MM.1S (cell line): ENCODE measurements at regions not wholly inside any gene's neighbourhood (a gene's known extent, or its start where the extent isn't known, plus 50 kb on each side); places are given as distances from the start of the nearest gene placed in this dataset.

ENCODE experiments used
- EZH2 ChIP-seq: fragments of 300-600 bp; sonication (generic); optimal IDR thresholded peaks from 2 replicates; pipeline ENCODE3; 2017; ENCODE audit warnings: low read depth, mild to moderate bottlenecking, antibody characterized with exemption, low read length, mixed read lengths
- TF ChIP-seq, protein P1 (sequence below): fragments of 300-600 bp; sonication (generic); IDR thresholded peaks from 2 replicates; pipeline ENCODE4 v1.5.1; 2016; ENCODE audit warnings: antibody characterized with exemption, low read length, mixed read lengths

DNA sequence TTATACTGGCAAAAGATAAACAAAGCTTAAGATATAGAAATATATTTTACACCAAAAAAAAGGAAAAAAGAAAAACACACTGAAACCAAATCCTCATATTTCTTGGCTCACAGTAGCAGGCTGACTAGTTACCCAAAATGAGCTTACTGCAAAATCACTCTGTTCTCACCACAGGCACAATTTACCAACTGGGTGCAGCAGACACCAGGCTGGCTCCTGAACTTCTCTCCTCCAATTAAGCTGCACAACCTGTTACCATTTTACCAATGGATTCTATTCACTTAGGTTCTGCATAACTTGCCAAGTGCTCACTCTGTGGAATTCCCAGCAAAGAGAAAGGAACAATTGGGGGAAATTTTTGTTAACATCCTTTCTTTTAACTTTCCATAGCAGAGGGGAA, 679.3 kb downstream of the ZEB2 start:
- TF ChIP-seq EZH2: no peak
- TF ChIP-seq, protein P1, sequence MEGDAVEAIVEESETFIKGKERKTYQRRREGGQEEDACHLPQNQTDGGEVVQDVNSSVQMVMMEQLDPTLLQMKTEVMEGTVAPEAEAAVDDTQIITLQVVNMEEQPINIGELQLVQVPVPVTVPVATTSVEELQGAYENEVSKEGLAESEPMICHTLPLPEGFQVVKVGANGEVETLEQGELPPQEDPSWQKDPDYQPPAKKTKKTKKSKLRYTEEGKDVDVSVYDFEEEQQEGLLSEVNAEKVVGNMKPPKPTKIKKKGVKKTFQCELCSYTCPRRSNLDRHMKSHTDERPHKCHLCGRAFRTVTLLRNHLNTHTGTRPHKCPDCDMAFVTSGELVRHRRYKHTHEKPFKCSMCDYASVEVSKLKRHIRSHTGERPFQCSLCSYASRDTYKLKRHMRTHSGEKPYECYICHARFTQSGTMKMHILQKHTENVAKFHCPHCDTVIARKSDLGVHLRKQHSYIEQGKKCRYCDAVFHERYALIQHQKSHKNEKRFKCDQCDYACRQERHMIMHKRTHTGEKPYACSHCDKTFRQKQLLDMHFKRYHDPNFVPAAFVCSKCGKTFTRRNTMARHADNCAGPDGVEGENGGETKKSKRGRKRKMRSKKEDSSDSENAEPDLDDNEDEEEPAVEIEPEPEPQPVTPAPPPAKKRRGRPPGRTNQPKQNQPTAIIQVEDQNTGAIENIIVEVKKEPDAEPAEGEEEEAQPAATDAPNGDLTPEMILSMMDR: no peak
